GM23248 (cell line): ENCODE measurements at regions not wholly inside any gene's neighbourhood (a gene's known extent, or its start where the extent isn't known, plus 50 kb on each side); places are given as distances from the start of the nearest gene placed in this dataset.

Experiments
- DNase-seq: peaks from one replicate; pipeline ENCODE4 v3.0.0-alpha.2; 2015
- H2AFZ ChIP-seq: fragments of 200-600 bp; sonication (generic); 2 replicates; pipeline ENCODE4 v1.6.1; 2016; ENCODE audit warnings: antibody characterized with exemption
- H3F3A ChIP-seq: fragments of 200-600 bp; sonication (generic); 2 replicates; pipeline ENCODE4 v1.6.1; 2016; ENCODE audit warnings: mild to moderate bottlenecking, antibody characterized with exemption, mixed run types; ENCODE audit not compliant: insufficient read depth
- H3K27ac ChIP-seq: fragments of 200-600 bp; sonication (generic); 2 replicates; pipeline ENCODE4 v1.5.1; 2016; ENCODE audit warnings: mild to moderate bottlenecking
- H3K27me3 ChIP-seq: fragments of 200-600 bp; sonication (generic); replicated peaks from 2 replicates; pipeline ENCODE4 v1.6.1; 2016; ENCODE audit warnings: mild to moderate bottlenecking; ENCODE audit not compliant: insufficient read depth
- H3K36me3 ChIP-seq: fragments of 200-600 bp; sonication (generic); 2 replicates; pipeline ENCODE4 v1.6.1; 2016; ENCODE audit warnings: low read depth, mild to moderate bottlenecking
- H3K4me1 ChIP-seq: fragments of 200-600 bp; sonication (generic); 2 replicates; pipeline ENCODE4 v1.6.1; 2016; ENCODE audit warnings: mild to moderate bottlenecking; ENCODE audit not compliant: insufficient read depth
- H3K4me2 ChIP-seq: fragments of 200-600 bp; sonication (generic); one replicate; pipeline ENCODE4 v1.6.1; 2016; ENCODE audit warnings: mild to moderate bottlenecking; ENCODE audit not compliant: unreplicated experiment
- H3K4me3 ChIP-seq: fragments of 200-600 bp; sonication (generic); 2 replicates; pipeline ENCODE4 v1.5.1; 2016; ENCODE audit warnings: mild to moderate bottlenecking
- H3K79me2 ChIP-seq: fragments of 200-600 bp; sonication (generic); 2 replicates; pipeline ENCODE4 v1.6.1; 2016; ENCODE audit warnings: mild to moderate bottlenecking; ENCODE audit not compliant: insufficient read depth
- H3K9ac ChIP-seq: fragments of 200-600 bp; sonication (generic); 2 replicates; pipeline ENCODE4 v1.6.1; 2016; ENCODE audit warnings: mild to moderate bottlenecking
- H3K9me2 ChIP-seq: fragments of 200-600 bp; sonication (generic); 2 replicates; pipeline ENCODE4 v1.6.1; 2016; ENCODE audit warnings: mixed run types, mild to moderate bottlenecking, moderate library complexity; ENCODE audit not compliant: insufficient read depth
- H3K9me3 ChIP-seq: fragments of 200-600 bp; sonication (generic); one replicate; pipeline ENCODE4 v1.6.1; 2017; ENCODE audit warnings: low read depth
- H4K20me1 ChIP-seq: fragments of 200-600 bp; sonication (generic); 2 replicates; pipeline ENCODE4 v1.6.0; 2016; ENCODE audit not compliant: insufficient read depth
- EZH2 ChIP-seq: fragments of 200-600 bp; sonication (generic); IDR thresholded peaks from 2 replicates; pipeline ENCODE4 v1.6.1; 2018; ENCODE audit warnings: antibody characterized with exemption, mild to moderate bottlenecking; ENCODE audit not compliant: insufficient read depth, poor library complexity, severe bottlenecking
- EZH2phosphoT487 ChIP-seq: fragments of 200-600 bp; sonication (generic); IDR thresholded peaks from 2 replicates; pipeline ENCODE4 v1.6.1; 2018; ENCODE audit warnings: antibody characterized with exemption, moderate library complexity, mild to moderate bottlenecking, low read depth; ENCODE audit not compliant: insufficient read depth
- WGBS, 2 experiments: methylation state at CpG; one replicate each; pipeline ENCODE4 v1.1.6; 2015 to 2017; ENCODE audit warnings: low lambda C conversion rate in 2 of 2, low coverage in 1 of 2; ENCODE audit errors: missing lambda C conversion rate in 2 of 2; 5-methylcytosine and 5-hydroxymethylcytosine counted together
- in situ Hi-C: fragments of 300-500 bp; cut with MboI; formaldehyde crosslinking; loops from 2 replicates; pipeline ENCODE4 v1.15.0; 2020

- WGBS, 2 experiments: 82 to 90% methylated on average over 1 of the region's 1 CpG
- no peaks in the 10 kb centered on the region for H3K36me3 ChIP-seq
- no peak overlapping the region for H3K9ac ChIP-seq
These were observed 499.1 kb upstream of the JAG1 start for GRCh38 chr20:11172881-11173280.

GRCh38 chr20:11173916-11174315, 500.1 kb upstream of the JAG1 start:
- DNase-seq: no peak
- Histone ChIP-seq H3K79me2 (no peaks in the 10 kb centered on the region), H3K27ac (no peak overlapping the region), H3K4me3 (no peak overlapping the region), H3F3A (peaks cover 3% of the 10 kb centered on the region; the same call in 1 of the 2 replicates), H3K27me3 (no peaks in the 10 kb centered on the region), H3K9me2 (no peaks in the 10 kb centered on the region), H3K9ac (no peak overlapping the region), H3K4me1 (peaks cover 20% of the 10 kb centered on the region), H3K9me3 (no peaks in the 10 kb centered on the region), H3K36me3 (no peaks in the 10 kb centered on the region), H4K20me1 (no peaks in the 10 kb centered on the region), H2AFZ (no peak overlapping the region), H3K4me2 (no peak overlapping the region)
- in situ Hi-C loops: no loop called here
- 63 to 68% methylated on average over 4 of the region's 4 CpGs for WGBS, 2 experiments
- TF ChIP-seq EZH2phosphoT487 (no peak), EZH2 (no peak)

More at GRCh38 chr20:11172881-11173280, 499.1 kb upstream of the JAG1 start:
- Histone ChIP-seq H3K4me2 (no peak overlapping the region), H3K27me3 (no peaks in the 10 kb centered on the region), H4K20me1 (no peaks in the 10 kb centered on the region), H3F3A (no peaks in the 10 kb centered on the region), H3K79me2 (no peaks in the 10 kb centered on the region), H2AFZ (no peak overlapping the region), H3K4me3 (no peak overlapping the region), H3K27ac (no peak overlapping the region), H3K4me1 (peaks cover 15% of the 10 kb centered on the region), H3K9me2 (no peaks in the 10 kb centered on the region), H3K9me3 (no peaks in the 10 kb centered on the region)
- no peak for TF ChIP-seq EZH2
- no peak for TF ChIP-seq EZH2phosphoT487
- DNase-seq: no peak
- in situ Hi-C loops: no loop called here

GRCh38 chr20:11174861-11175260, 501.1 kb upstream of the JAG1 start:
- Histone ChIP-seq H3K4me1 (peaks cover 24% of the 10 kb centered on the region), H3K27me3 (no peaks in the 10 kb centered on the region), H3K79me2 (no peaks in the 10 kb centered on the region), H3K9me3 (no peaks in the 10 kb centered on the region), H2AFZ (no peak overlapping the region), H3K4me3 (no peak overlapping the region), H3K27ac (no peak overlapping the region), H3K9me2 (no peaks in the 10 kb centered on the region), H3K36me3 (no peaks in the 10 kb centered on the region), H4K20me1 (no peaks in the 10 kb centered on the region), H3F3A (peaks cover 3% of the 10 kb centered on the region; the same call in 1 of the 2 replicates), H3K9ac (no peak overlapping the region), H3K4me2 (no peak overlapping the region)
- WGBS, 2 experiments: 79 to 84% methylated on average over 5 of the region's 5 CpGs
- in situ Hi-C loops: no loop called here
- no peak for DNase-seq
- TF ChIP-seq EZH2 (no peak), EZH2phosphoT487 (no peak)

GRCh38 chr20:11176431-11176830, 502.6 kb upstream of the JAG1 start:
- H3K9ac ChIP-seq: no peak overlapping the region
- in situ Hi-C loops: no loop called here
- H3K9me3 ChIP-seq: no peaks in the 10 kb centered on the region
- no peaks in the 10 kb centered on the region for H3K27me3 ChIP-seq
- TF ChIP-seq EZH2phosphoT487 (no peak), EZH2 (no peak)
- H4K20me1 ChIP-seq: no peaks in the 10 kb centered on the region
- H3K4me3 ChIP-seq: no peak overlapping the region
- H3K4me2 ChIP-seq: no peak overlapping the region
- peaks cover 3% of the 10 kb centered on the region; the same call in 1 of the 2 replicates for H3F3A ChIP-seq
- no peaks in the 10 kb centered on the region for H3K79me2 ChIP-seq
- no peak for DNase-seq
- no peak overlapping the region for H2AFZ ChIP-seq
- no peak overlapping the region for H3K27ac ChIP-seq
- 60 to 69% methylated on average over 2 of the region's 2 CpGs for WGBS, 2 experiments
- H3K36me3 ChIP-seq: no peaks in the 10 kb centered on the region
- H3K9me2 ChIP-seq: no peaks in the 10 kb centered on the region
- H3K4me1 ChIP-seq: peaks cover 12% of the 10 kb centered on the region

GRCh38 chr20:11178946-11179654, 505.3 kb upstream of the JAG1 start:
- H3K9ac ChIP-seq: no peak overlapping the region
- in situ Hi-C loops: no loop called here

More at GRCh38 chr20:11178946-11179654, 505.3 kb upstream of the JAG1 start:
- no peaks in the 10 kb centered on the region for H3K36me3 ChIP-seq
- peak; percentile 75 for DNase-seq
- no peaks in the 10 kb centered on the region for H3K27me3 ChIP-seq
- no peak overlapping the region for H3K4me3 ChIP-seq
- H2AFZ ChIP-seq: no peak overlapping the region
- no peak for TF ChIP-seq EZH2
- no peak for TF ChIP-seq EZH2phosphoT487
- H4K20me1 ChIP-seq: no peaks in the 10 kb centered on the region
- H3K4me2 ChIP-seq: peak overlapping the region; percentile 27
- H3F3A ChIP-seq: peaks cover 3% of the 10 kb centered on the region; the same call in 1 of the 2 replicates
- H3K79me2 ChIP-seq: no peaks in the 10 kb centered on the region
- WGBS, 2 experiments: 74 to 76% methylated on average over 3 of the region's 3 CpGs
- H3K9me3 ChIP-seq: no peaks in the 10 kb centered on the region
- H3K27ac ChIP-seq: no peak overlapping the region
- H3K4me1 ChIP-seq: peaks cover 12% of the 10 kb centered on the region
- no peaks in the 10 kb centered on the region for H3K9me2 ChIP-seq
